Astrocyte (in vitro differentiated cells and primary cell): ENCODE measurements at regions not wholly inside any gene's neighbourhood (a gene's known extent, or its start where the extent isn't known, plus 50 kb on each side); places are given as distances from the start of the nearest gene placed in this dataset.

Experiments used
- EZH2 ChIP-seq: IDR thresholded peaks from 2 replicates; pipeline ENCODE4 v1.6.1; 2012; ENCODE audit warnings: mild to moderate bottlenecking, low read length, inconsistent platforms; ENCODE audit not compliant: insufficient read depth
- TF ChIP-seq, protein P1 (sequence below): IDR thresholded peaks from 2 replicates; pipeline ENCODE4 v1.5.1; 2011; ENCODE audit warnings: low read depth, mild to moderate bottlenecking, inconsistent platforms, low read length, moderate library complexity; ENCODE audit not compliant: insufficient read depth

GRCh38 chr9:88326936-88327335, 61.3 kb upstream of the SPIN1 start:
- TF ChIP-seq, protein P1, sequence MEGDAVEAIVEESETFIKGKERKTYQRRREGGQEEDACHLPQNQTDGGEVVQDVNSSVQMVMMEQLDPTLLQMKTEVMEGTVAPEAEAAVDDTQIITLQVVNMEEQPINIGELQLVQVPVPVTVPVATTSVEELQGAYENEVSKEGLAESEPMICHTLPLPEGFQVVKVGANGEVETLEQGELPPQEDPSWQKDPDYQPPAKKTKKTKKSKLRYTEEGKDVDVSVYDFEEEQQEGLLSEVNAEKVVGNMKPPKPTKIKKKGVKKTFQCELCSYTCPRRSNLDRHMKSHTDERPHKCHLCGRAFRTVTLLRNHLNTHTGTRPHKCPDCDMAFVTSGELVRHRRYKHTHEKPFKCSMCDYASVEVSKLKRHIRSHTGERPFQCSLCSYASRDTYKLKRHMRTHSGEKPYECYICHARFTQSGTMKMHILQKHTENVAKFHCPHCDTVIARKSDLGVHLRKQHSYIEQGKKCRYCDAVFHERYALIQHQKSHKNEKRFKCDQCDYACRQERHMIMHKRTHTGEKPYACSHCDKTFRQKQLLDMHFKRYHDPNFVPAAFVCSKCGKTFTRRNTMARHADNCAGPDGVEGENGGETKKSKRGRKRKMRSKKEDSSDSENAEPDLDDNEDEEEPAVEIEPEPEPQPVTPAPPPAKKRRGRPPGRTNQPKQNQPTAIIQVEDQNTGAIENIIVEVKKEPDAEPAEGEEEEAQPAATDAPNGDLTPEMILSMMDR = no peak
- TF ChIP-seq EZH2 = no peak
